GM18502 (cell line): ENCODE measurements at regions not wholly inside any gene's neighbourhood (a gene's known extent, or its start where the extent isn't known, plus 50 kb on each side); places are given as distances from the start of the nearest gene placed in this dataset.

Source experiments
- ATAC-seq: cut with Tn5 transposase; IDR thresholded peaks from one replicate; pipeline ENCODE4 v1.9.1; 2021; ENCODE audit warnings: mild to moderate bottlenecking; ENCODE audit not compliant: unreplicated experiment, poor library complexity

GRCh38 chr15:87416591-87417257, 839.8 kb downstream of the NTRK3 start:
- ATAC-seq, result no peak

DNA sequence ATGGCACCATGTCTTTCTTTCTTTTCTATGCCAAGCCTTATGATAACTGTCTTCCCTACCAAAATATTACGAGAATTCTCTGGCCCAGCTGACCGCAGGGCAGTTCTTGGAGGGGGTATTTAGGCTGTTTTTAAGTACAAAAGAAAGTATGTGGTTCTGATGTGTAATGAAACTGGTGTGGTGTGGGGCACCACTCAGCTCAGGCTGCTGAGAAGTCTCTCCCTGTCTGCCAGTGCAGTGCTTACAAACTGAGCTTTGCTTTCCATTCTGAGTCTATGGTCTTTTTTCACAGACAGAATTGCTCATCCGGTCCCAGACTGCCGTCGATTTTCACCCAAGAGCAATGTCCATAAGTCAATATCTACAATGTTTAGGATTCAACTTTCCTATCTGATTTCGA, 847.6 kb downstream of the NTRK3 start:
- ATAC-seq, result no peak

DNA sequence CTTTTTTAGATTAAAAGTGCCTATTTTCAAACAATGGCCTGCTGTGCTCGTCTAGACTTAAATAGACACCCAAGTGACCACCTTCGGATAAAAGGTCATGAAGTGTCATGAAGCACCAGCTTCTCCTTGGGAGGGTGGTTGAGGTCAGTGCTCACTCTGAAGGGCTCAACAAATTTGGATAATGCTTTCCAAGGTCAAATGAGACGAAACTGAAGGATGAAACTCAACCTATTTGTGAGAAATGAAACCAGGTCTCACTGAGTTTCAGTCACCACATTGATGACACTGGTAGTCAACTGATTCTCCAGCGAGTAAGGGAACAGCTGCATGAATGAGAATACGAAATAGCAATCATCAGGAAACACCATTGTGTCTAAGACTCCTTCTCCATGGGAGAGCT, 852.6 kb downstream of the NTRK3 start:
- no peak for ATAC-seq

GRCh38 chr15:87401973-87402372, 854.6 kb downstream of the NTRK3 start:
- no peak for ATAC-seq

DNA sequence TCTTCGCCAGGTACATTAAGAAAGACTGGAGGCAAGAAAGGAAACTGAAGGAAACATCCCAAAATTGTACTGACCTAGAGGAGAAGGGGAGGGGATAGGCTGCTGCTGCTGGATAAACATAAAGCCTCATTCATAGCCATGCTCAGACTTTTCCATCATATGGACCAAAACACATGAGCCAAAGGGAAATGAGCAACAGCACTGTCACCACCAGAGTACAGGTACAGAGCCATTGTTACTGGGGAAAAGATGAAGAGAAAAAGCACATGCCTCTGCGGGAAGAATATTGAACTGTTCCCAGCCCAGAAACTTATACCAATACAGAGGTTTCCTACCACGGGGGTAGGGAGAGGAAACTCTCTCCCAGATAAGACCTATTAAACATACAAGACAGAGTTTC, 861.9 kb downstream of the NTRK3 start:
- no peak for ATAC-seq

- ATAC-seq, result no peak
Measured at GRCh38 chr15:87387766-87388165, 868.8 kb downstream of the NTRK3 start.

DNA sequence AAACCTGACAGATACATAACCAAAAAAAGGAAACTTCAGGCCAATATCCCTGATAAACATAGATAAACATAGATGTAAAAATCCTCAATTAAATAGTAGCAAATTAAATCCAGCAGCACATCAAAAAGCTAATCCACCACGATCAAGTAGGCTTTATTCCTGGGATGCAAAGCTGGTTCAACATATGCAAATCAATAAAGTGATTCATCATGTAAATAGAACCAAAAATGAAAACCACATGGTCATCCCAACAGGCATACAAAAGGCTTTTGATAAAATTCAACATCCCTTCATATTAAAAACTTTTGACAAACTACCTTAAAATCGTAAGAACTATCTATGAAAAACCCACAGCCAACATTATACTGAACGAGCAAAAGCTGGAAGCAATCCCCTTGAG, 882.2 kb downstream of the NTRK3 start:
- no peak for ATAC-seq

DNA sequence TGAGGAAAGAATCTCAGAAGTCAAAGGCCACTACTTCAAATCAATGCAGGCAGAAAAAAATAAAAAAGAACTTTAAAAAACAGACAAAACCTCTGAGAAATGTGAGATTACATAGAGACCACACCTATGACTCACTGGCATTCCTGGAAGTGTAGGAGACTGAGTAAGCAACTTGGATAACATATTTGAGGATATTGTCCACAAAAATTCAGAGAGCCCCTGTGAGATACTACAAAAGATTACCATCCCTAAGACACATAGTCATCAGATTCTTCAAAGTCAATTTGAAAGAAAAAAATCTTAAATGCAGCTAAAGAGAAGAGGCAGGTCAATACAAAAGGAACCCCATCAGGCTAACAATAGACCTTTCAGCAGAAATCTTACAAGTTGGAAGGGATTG, 887.3 kb downstream of the NTRK3 start:
- ATAC-seq, result no peak

DNA sequence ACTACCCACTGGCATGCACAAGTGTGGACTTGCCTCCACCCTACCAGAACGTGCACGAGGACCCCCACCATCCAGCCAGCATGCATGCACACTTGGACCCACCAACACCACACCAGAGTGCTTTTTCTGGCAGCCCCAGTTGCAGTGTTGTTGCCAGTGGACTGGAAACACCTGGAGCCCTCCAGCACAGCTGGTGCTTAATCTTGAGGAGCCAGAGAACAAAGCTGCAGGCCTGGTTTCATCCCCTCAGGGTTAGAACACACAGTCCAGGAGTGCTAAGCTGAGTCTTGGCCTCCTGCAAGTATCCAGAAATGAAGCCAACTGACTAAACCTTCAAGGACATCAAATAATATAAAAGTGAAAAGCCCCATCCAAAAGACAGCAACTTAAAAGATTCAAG, 888.0 kb downstream of the NTRK3 start:
- no peak for ATAC-seq

DNA sequence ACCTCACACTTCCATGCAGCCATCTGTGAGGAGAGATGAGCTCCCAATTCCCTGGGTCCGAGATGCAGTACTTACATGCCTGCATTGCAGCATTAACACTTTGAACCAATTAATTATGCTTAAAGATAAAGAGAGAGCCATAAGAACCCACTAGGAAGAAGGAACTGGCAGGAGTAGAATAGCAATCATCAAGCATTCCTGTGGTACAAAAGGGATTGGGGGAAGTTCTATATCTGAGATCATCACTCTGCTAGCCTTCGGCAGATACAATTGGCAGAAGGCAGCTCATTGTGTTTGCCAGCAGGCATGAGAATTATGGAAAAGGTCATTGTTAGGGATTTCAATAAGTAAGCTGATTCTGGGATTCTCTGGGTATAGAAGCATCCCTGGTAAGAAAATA, 891.4 kb downstream of the NTRK3 start:
- ATAC-seq, result no peak

DNA sequence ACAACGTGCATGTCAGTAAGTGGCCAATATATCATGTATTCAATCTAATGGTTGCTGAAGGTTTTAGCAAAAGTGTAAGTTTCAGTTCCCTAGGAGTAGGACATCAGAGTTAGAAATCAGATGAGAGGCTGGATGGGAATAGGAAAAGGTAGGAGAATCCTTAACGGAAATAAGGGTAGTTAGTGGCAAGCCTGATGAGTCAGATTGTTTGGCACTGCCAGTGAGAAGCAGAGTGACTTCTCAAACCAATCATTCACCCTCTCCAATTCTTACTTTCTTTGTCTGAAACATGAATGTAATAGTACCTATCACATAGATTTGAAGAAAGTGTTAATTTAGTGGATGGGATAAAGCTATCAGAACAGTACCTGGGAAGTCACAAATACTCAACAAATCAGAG, 894.0 kb downstream of the NTRK3 start:
- ATAC-seq, result no peak

DNA sequence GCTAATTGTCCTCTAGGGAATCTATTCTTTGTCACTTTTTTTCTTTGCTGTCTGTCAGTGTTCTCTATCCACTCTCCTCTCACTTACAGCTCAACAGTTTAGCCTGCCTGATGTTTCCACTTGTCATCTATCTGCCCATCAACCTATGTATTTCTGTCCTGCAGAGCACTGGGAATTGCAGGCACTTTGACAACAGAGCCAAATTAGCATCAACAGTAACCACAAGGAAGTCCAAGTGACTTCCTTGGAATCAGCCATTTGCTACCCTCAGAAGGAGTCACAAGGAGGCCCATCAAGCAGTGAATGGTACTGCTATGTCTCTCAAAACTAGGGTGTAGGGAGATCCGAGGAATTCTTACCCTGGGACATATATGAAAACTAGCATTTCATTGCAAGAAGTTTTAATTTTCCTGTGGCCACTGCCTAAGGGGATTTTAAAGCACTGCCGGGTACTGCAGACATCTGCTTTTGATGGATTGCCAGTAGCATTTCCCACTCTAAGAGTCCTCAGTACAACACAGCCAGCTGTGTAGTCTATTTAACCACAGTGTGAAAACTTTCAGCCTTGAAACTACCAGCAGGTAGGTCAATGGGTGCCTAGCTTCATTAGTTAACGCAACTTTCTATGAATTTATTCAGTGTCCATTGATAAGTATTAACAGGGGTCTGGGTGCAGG, 898.8 kb downstream of the NTRK3 start:
- no peak for ATAC-seq

- ATAC-seq, result no peak
Measured at GRCh38 chr15:87355946-87356345, 900.6 kb downstream of the NTRK3 start.

- no peak for ATAC-seq
Measured at GRCh38 chr15:87354661-87355410, 901.7 kb downstream of the NTRK3 start.

GRCh38 chr15:87349181-87349580, 907.4 kb downstream of the NTRK3 start:
- ATAC-seq, result no peak

DNA sequence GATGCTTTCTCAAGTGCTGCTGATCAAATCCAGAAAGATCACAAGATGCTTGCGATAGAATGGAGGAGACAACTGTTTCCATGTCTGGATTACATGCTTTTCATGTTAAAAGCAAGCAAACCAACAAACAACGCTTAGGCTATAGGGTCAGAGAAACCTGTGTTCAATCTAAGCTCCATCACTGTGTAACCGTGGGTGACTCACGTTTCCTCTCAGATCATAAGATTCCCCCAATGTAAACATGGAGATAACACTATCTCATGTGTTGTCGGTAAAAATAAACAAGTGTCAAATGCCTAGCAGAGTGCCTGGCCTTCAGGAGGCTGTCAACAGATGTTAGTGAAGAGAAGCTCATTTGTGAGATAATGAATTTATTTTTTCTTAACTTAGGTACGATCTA, 907.8 kb downstream of the NTRK3 start:
- no peak for ATAC-seq

GRCh38 chr15:87347806-87348515, 908.6 kb downstream of the NTRK3 start:
- ATAC-seq, result no peak

GRCh38 chr15:87345961-87346360, 910.6 kb downstream of the NTRK3 start:
- no peak for ATAC-seq

DNA sequence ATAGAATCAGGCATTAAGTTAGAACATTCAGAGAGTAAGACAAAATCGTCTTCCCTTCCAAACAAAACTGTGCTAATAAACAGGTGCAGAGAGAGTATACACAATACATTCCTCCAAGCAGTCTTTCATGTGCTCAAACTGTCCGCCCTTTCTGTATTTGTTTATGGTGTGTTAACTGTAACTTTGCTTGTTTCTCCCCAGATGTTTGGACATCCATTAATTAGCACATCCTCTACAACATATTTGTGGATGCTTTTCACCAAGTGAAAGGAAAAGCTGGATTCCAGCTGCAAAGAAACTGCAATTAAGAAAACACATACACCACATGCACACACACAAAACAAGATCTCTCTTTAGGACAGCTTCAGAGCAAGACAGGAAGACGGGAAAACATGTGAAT, 912.6 kb downstream of the NTRK3 start:
- ATAC-seq, result no peak

GRCh38 chr15:87340370-87340769, 916.2 kb downstream of the NTRK3 start:
- ATAC-seq, result no peak

DNA sequence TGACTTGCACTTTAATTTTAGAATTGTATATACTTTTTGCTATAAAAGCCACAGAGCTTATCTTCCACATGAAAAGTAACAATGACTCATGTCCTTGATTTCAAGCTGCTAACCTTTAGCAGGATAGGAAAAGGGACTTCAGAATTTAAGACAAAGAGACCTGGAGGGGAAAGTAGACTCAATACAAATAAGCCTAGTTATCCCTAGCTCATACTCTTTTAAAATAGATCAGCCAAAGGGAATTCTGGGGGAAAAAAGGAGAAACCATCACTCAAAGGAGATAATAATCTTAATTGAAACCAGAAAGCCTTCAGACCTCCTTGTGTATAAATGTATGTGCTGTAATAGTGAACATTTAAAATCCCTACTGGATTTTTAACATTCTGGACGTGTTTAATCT, 930.3 kb downstream of the NTRK3 start:
- ATAC-seq, result no peak
